Glutamatergic neuron (in vitro differentiated cells): ENCODE measurements at regions not wholly inside any gene's neighbourhood (a gene's known extent, or its start where the extent isn't known, plus 50 kb on each side); places are given as distances from the start of the nearest gene placed in this dataset.

Source experiments
- DNase-seq: peaks from one replicate; pipeline ENCODE4 v3.0.0; 2022
- H3K27ac Mint-ChIP-seq: one replicate; pipeline ENCODE4 v1.8.0; 2020; ENCODE audit warnings: mild to moderate bottlenecking, mixed read lengths, inconsistent platforms; ENCODE audit not compliant: unreplicated experiment
- H3K27me3 Mint-ChIP-seq: one replicate; pipeline ENCODE4 v1.8.0; 2020; ENCODE audit warnings: mild to moderate bottlenecking, moderate library complexity, mixed read lengths, inconsistent platforms; ENCODE audit not compliant: unreplicated experiment
- H3K36me3 Mint-ChIP-seq: one replicate; pipeline ENCODE4 v1.8.0; 2020; ENCODE audit warnings: mild to moderate bottlenecking, mixed read lengths, inconsistent platforms; ENCODE audit not compliant: unreplicated experiment
- H3K4me1 Mint-ChIP-seq: one replicate; pipeline ENCODE4 v1.8.0; 2020; ENCODE audit warnings: mild to moderate bottlenecking, low read depth, mixed read lengths, inconsistent platforms; ENCODE audit not compliant: unreplicated experiment
- H3K4me3 Mint-ChIP-seq: one replicate; pipeline ENCODE4 v1.8.0; 2020; ENCODE audit warnings: mild to moderate bottlenecking, mixed read lengths, inconsistent platforms; ENCODE audit not compliant: unreplicated experiment
- H3K9me3 Mint-ChIP-seq: one replicate; pipeline ENCODE4 v1.8.0; 2020; ENCODE audit warnings: mild to moderate bottlenecking, moderate library complexity, mixed read lengths, inconsistent platforms; ENCODE audit not compliant: unreplicated experiment
- CTCF ChIP-seq: fragments of 200-600 bp; sonication (generic); IDR thresholded peaks from one replicate; pipeline ENCODE4 v1.5.0; 2021; ENCODE audit not compliant: partially characterized antibody, unreplicated experiment

- no peaks in the 10 kb centered on the region for H3K4me1 Mint-ChIP-seq
- no peaks in the 10 kb centered on the region for H3K27me3 Mint-ChIP-seq
- H3K9me3 Mint-ChIP-seq, result no peaks in the 10 kb centered on the region
- no peaks in the 10 kb centered on the region for H3K36me3 Mint-ChIP-seq
- H3K4me3 Mint-ChIP-seq, result no peak overlapping the region
- no peak overlapping the region for H3K27ac Mint-ChIP-seq
- no peak for TF ChIP-seq CTCF
- no peak for DNase-seq
These were observed 370.8 kb downstream of the TMEM182 start for GRCh38 chr2:103132536-103133217.

- H3K36me3 Mint-ChIP-seq, result no peaks in the 10 kb centered on the region
- no peak overlapping the region for H3K27ac Mint-ChIP-seq
- H3K4me1 Mint-ChIP-seq, result no peaks in the 10 kb centered on the region
- H3K27me3 Mint-ChIP-seq, result no peaks in the 10 kb centered on the region
- DNase-seq, result no peak
- no peak for TF ChIP-seq CTCF
- no peak overlapping the region for H3K4me3 Mint-ChIP-seq
- no peaks in the 10 kb centered on the region for H3K9me3 Mint-ChIP-seq
These were observed 373.8 kb downstream of the TMEM182 start for GRCh38 chr2:103135679-103136078.

GRCh38 chr2:103138123-103138901, 376.5 kb downstream of the TMEM182 start:
- DNase-seq, result no peak
- Mint-ChIP-seq H3K9me3 (no peaks in the 10 kb centered on the region), H3K4me1 (no peaks in the 10 kb centered on the region), H3K27me3 (peaks cover 2% of the 10 kb centered on the region), H3K36me3 (peaks cover 4% of the 10 kb centered on the region), H3K4me3 (no peak overlapping the region), H3K27ac (no peak overlapping the region)
- no peak for TF ChIP-seq CTCF

GRCh38 chr2:103139628-103140268, 377.9 kb downstream of the TMEM182 start:
- peaks cover 2% of the 10 kb centered on the region for H3K27me3 Mint-ChIP-seq

More at GRCh38 chr2:103139628-103140268, 377.9 kb downstream of the TMEM182 start:
- Mint-ChIP-seq H3K36me3 (peaks cover 4% of the 10 kb centered on the region), H3K4me3 (no peak overlapping the region), H3K27ac (no peak overlapping the region), H3K9me3 (no peaks in the 10 kb centered on the region), H3K4me1 (no peaks in the 10 kb centered on the region)
- DNase-seq, result no peak
- no peak for TF ChIP-seq CTCF
